NCI-H748 (cell line): ENCODE measurements at regions not wholly inside any gene's neighbourhood (a gene's known extent, or its start where the extent isn't known, plus 50 kb on each side); places are given as distances from the start of the nearest gene placed in this dataset.
"Not testable (repeated sequence)": the region's sequence is repeated elsewhere in the genome, so short reads cannot be mapped to it uniquely, and the experiment has no call there.

Source experiments
- DNase-seq: peaks from one replicate; lab custom pipeline; 2025; ENCODE audit not compliant: unreplicated experiment; lab: John Stamatoyannopoulos, UW

GRCh38 chr4:112053825-112054350 is 91.4 kb upstream of the FAM241A start:
- DNase-seq: no peak

- no peak for DNase-seq
These were observed 90.2 kb upstream of the FAM241A start for GRCh38 chr4:112055100-112055499.

DNA sequence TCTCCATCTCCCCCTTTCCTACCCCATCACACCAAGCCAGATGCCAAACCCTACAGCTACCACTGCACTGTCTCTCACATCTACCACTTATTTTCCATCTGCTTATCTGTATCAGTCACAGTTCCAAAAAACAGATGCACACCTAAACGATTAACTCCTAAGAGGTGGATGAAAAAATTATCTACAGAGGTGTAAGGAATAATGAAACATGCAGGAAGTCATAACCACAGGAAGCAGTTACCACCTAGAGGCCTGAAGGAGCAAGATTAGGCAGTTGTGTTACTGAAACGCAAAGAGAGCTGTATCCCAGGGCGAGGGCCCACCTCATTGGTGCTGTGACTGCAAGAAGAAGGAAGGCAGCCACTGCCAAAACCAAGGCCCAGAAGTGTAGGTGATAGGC is 87.8 kb upstream of the FAM241A start:
- no peak for DNase-seq

- DNase-seq: no peak
These were observed 86.8 kb upstream of the FAM241A start for GRCh38 chr4:112058433-112058832.

DNA sequence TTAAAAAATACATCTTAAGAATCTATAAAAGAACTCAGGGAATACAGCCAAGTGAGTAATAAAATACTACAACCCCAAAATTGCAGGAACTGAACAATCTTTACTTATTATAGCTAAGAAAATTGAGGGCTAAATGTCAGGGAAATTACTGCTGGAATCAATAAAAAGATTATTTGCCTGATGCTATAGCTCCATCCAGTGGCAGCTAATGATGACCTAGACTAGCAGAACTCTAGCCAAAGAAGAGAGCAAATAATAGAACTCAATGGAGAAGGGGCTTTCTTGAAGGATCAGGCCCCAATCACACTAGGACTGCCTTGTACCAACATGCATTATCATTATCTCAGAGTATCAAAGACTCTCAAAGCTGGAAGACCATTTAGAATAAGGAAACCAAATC is 85.0 kb upstream of the FAM241A start:
- DNase-seq: peak; percentile 31

DNA sequence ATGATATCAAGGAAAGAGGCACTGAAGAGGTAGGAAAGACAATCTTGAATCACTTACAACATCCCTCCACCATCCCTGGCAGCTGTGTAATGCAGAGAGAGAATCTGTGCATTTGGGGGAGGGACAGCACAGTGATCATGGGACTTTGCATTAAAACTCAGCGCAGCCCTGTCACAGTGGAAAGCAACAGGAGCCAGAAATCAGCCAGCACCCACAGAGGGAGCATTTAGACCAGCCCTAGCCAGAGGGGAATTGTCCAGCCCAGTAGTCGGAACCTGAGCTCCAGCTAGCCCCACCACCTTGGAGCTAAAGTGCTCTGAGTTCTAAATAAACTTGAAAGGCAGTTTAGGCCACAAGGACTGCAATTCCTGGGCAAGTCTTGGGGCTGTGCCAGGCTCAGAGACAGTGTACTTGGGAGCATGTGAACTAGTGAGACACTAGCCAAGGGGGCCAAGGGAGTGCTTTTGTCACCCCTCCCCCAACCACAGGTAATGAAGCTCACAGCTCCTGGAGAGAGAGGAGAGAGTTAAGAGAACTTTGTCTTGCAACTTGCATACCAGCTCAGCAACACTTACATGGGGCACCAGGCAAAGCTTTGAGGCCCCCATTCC is 83.9 kb upstream of the FAM241A start:
- no peak for DNase-seq

DNA sequence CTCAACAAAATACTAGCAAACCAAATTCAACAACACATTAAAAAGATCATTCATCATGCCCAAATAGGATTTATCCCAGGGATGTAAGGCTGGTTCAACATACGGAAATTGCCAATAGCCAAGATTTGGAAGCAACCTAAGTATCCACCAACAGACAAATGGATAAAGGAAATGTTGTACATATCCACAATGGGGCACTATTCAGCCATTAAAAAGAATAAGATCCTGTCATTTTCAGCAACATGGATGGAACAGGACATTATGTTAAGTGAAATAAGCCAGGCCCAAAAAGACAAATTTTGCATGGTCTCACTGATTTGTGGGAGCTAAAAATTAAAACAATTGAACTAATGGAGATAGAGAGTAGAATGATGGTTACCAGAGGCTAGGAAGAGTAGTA is 82.0 kb upstream of the FAM241A start:
- DNase-seq: peak; percentile 1

- no peak for DNase-seq
These were observed 76.1 kb upstream of the FAM241A start for GRCh38 chr4:112069110-112069509.

DNA sequence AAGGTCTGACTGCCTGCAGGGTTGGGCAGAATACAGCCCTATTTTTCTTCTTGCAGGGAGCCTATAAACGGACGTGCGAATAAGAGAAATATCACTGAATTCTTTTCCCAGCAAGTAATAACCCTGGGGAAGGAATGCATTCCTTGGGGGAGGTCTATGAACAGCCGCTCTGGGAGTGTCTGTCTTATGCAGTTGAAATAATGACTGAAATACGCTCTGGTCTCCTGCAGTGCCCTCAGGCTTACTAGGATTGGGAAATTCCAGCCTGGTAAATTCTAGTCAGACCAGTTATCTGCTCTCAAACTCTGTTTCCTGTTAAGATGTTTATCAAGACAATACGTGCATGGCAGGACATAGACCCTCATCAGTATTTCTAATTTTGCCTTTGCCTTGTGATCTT is 72.1 kb upstream of the FAM241A start:
- no peak for DNase-seq

GRCh38 chr4:112075129-112075753 is 70.0 kb upstream of the FAM241A start:
- peak; percentile 48 for DNase-seq

GRCh38 chr4:112075906-112076305 is 69.3 kb upstream of the FAM241A start:
- DNase-seq: no peak

DNA sequence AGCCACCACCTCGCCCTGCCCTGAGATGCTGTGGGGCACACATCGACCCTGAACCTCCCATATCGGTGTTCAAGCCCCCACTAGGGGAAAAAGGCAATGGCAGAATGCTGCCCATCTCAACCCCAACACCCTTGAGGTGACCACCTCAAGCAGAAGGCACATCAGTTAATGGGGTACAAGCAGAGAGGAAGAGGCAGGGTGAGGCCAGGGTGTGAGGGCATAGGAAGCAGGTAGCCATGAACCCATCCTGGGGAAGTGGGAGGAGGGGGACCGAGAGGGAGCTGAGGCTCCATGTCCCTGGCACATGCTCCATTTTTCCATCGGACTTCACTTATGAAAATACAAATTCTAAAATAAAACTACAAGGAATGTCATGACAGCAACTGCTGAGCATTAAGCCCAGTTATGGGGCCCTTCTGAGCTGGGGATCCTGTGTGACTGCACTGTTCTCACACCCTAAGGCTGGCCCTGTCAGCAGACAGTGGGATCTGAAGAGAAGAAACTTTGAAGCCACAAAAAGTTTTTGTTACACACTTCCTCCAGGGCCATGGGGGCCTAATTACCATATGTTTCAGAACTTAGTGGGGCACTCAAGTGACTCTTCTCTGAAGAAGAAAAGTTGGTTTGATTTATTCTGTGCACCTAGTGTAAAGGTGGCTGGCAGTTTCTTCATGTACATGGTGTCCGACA is 68.2 kb upstream of the FAM241A start:
- no peak for DNase-seq

DNA sequence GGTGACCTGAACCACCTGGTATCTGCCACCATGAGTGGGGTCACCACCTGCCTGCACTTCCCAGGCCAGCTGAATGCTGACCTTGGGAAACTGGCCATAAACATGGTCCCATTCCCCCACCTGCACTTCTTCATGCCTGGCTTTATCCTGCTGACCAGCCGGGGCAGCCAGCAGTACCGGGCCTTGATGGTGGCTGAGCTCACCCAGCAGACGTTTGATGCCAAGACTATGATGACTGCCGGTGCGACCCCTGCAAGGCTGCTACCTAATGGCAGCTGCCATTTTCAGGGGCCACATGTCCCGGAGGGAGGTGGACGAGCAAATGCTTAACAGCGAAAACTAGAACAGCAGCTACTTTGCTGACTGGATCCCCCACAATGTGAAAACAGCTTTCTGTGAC is 67.5 kb upstream of the FAM241A start:
- DNase-seq: no peak

DNA sequence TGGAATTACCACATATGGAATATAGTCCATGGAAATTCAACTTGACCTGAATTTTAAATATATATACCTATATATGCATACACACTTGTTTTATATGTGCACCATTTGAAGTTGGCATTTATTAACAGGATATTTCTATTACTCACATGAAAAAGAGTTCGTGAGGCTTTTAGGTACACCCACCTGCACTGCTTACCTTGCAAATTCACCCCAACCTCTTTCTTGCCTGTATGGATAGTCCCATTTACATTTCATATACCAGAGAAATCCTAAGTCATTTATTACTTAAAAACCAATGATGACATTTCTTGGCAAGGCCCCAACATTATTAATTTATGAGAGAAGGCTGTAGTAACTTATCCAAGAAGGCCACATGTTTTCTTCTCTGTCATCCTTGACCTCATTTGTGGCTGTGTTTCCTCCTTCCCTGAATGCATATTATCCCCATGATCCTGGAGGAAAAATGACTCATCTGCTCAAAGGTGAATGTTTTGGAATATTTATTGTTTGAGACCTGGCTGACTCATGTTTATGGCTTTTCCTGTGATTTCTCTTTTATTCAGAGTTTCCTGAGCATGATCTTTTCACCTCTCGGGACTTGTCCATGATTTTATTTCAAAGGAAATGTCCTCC is 62.2 kb upstream of the FAM241A start:
- DNase-seq: no peak

DNA sequence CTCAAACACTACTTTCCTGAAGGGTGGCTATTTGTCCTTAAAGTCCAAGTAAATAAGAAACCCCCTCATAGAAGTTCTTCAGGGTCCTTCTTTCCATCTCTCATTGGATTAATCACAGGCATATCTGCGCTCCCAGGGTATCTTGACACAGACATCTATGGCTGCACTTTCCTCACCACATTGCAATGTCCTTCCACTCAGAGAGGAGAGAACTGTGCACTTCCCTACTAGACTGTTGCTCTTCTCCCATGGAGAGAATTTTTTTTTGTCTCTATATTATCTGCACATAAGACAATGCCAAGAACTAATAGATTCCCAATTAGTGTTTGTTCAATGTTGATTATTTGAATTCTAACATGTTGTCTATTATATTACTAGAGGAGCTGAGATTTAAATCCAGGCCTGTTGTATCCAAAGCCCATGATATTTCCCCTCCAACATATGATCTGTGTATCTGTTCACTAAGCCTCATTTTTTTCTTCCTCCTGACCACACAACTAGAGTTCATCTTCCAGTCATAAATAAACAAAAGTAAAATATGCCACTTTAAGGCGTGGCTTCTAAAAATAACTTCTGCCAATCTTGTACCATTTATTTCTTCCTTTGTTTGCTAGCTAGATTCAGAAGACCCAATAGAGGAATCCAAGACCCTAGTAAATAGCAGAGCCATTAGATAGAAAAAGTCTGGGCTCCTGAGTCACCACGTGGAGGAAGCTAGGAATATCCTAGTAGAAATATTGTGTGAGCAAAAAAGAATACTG is 61.5 kb upstream of the FAM241A start:
- no peak for DNase-seq

DNA sequence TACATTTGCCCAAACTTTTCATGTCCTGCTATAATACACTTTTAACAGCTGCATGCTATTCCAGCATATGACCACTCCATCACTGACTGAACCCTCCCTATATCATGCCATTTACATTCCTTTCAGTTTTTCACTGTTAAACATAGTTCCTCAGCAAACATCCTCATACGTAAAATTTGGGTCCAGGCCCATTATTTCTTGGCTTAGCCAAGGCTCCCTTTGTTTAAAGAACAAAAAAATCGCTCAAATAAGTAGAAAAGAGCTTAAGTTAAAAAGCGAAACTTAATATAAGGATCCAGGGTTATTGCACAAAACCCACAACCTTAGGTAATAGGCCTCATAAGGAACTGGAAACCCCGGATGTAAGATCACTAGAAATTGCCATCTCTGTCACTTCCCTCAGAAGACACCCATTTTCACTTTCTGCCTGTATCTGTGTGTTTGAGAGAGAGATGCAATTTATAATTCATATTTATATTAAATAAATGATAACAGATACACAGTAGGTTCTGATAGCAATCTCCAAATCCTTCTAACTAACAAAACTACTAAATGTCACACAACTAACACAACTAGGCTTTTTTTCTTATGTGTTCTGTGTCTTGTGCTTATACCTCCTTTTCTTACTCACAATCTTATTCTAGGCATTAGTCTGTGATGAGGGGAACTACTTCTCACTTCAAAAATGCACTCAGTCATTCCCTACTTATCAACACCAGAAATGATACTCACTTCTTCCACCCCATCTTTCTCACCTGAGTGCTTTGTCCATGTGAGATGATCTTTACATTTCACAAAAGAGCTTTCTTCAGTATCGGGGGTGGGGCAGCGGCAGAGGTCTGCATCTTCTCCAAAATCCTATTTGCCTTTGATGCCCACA is 59.9 kb upstream of the FAM241A start:
- DNase-seq: no peak

GRCh38 chr4:112086036-112086434 is 59.2 kb upstream of the FAM241A start:
- no peak for DNase-seq

- DNase-seq: not testable (repeated sequence)
These were observed 58.6 kb upstream of the FAM241A start for GRCh38 chr4:112086661-112087060.

- not testable (repeated sequence) for DNase-seq
These were observed 52.9 kb upstream of the FAM241A start for GRCh38 chr4:112092330-112092729.

GRCh38 chr4:112093636-112094202 is 51.5 kb upstream of the FAM241A start:
- peak; percentile 11 for DNase-seq
